T-cell (primary cell): ENCODE measurements at regions not wholly inside any gene's neighbourhood (a gene's known extent, or its start where the extent isn't known, plus 50 kb on each side); places are given as distances from the start of the nearest gene placed in this dataset.

Experiments used
- ATAC-seq, 4 experiments: fragments of 200-7000 bp in 3 of 4; fragments of 150-1000 bp in 1 of 4; cut with Tn5 transposase; replicated peaks in 1 of 4; 1 replicate in 3 of 4; 2 replicates in 1 of 4; pipeline ENCODE4 v1.10.0; 2021; ENCODE audit warnings: moderate library complexity in 3 of 4, mild to moderate bottlenecking in 2 of 4, moderate number of reproducible peaks in 1 of 4
- CTCF ChIA-PET, 2 donors: fragments of 300-600 bp; sonication (Branson Sonifier 250); formaldehyde crosslinking; loops; one replicate each; lab custom pipeline; 2022; ENCODE audit warnings: antibody characterized with exemption in 2 of 2; lab: Charles Lee
- POLR2A ChIA-PET, 2 donors: fragments of 300-600 bp; sonication (Branson Sonifier 250); formaldehyde crosslinking; loops; one replicate each; lab custom pipeline; 2022; ENCODE audit warnings: antibody characterized with exemption in 2 of 2; lab: Charles Lee
- DNase-seq, 35 experiments: peaks; one replicate each; pipeline versions ENCODE4 v3.0.0 to v3.0.0-alpha.2; 2013 to 2023
- H3K27ac ChIP-seq: one replicate; pipeline ENCODE4 v1.5.1; 2013; ENCODE audit warnings: low read length
- H3K27me3 ChIP-seq, 2 experiments: replicated peaks in 1 of 2; 1 replicate in 1 of 2; 2 replicates in 1 of 2; pipeline versions ENCODE4 v1.6.1 to v1.7.0; 2013; ENCODE audit warnings: low read length in 1 of 2, mixed read lengths in 1 of 2; ENCODE audit not compliant: control insufficient read depth in 2 of 2, insufficient read depth in 2 of 2; ENCODE audit errors: extremely low read depth in 1 of 2
- H3K36me3 ChIP-seq, 2 donors: 1 replicate in 1 of 2; 2 replicates in 1 of 2; pipeline versions ENCODE4 v1.6.1 to v1.7.0; 2013; ENCODE audit warnings: low read length in 1 of 2; ENCODE audit not compliant: control insufficient read depth in 2 of 2, insufficient read depth in 1 of 2; ENCODE audit errors: extremely low read depth in 1 of 2
- H3K4me1 ChIP-seq, 2 experiments: 1 replicate in 1 of 2; 2 replicates in 1 of 2; pipeline versions ENCODE4 v1.6.1 to v1.7.0; 2013; ENCODE audit warnings: low read length in 2 of 2, mixed read lengths in 1 of 2; ENCODE audit not compliant: insufficient read depth in 2 of 2, control insufficient read depth in 1 of 2; ENCODE audit errors: extremely low read depth in 1 of 2
- H3K4me3 ChIP-seq, 2 donors: 1 replicate in 1 of 2; 2 replicates in 1 of 2; pipeline versions ENCODE4 v1.5.1 to v1.7.0; 2013; ENCODE audit warnings: mild to moderate bottlenecking in 2 of 2, low read length in 1 of 2, moderate library complexity in 1 of 2; ENCODE audit not compliant: control insufficient read depth in 1 of 2; ENCODE audit errors: extremely low read depth in 1 of 2
- H3K9me3 ChIP-seq: 2 replicates; pipeline ENCODE4 v1.7.0; 2013
- H3K27ac Mint-ChIP-seq, 2 donors: one replicate each; pipeline ENCODE4 v1.8.0; 2020 to 2021; ENCODE audit warnings: mild to moderate bottlenecking in 2 of 2, mixed read lengths in 2 of 2
- H3K27me3 Mint-ChIP-seq, 2 donors: one replicate each; pipeline ENCODE4 v1.8.0; 2021 to 2022; ENCODE audit warnings: mixed read lengths in 2 of 2
- H3K36me3 Mint-ChIP-seq: one replicate; pipeline ENCODE4 v1.8.0; 2021; ENCODE audit warnings: mixed read lengths
- H3K4me1 Mint-ChIP-seq, 3 donors: one replicate each; pipeline ENCODE4 v1.8.0; 2020 to 2022; ENCODE audit warnings: mixed read lengths in 3 of 3, mild to moderate bottlenecking in 1 of 3
- H3K4me3 Mint-ChIP-seq, 3 donors: one replicate each; pipeline ENCODE4 v1.8.0; 2020 to 2022; ENCODE audit warnings: mild to moderate bottlenecking in 3 of 3, mixed read lengths in 3 of 3, moderate library complexity in 3 of 3
- H3K9me3 Mint-ChIP-seq, 3 donors: one replicate each; pipeline ENCODE4 v1.8.0; 2020 to 2022; ENCODE audit warnings: mixed read lengths in 3 of 3
- WGBS: methylation state at CpG from one replicate; pipeline ENCODE4 v1.1.5; 2013; ENCODE audit warnings: missing lambda C conversion rate; ENCODE audit not compliant: insufficient coverage; 5-methylcytosine and 5-hydroxymethylcytosine counted together

- no peak for DNase-seq
- Histone ChIP-seq H3K4me3 (no peak overlapping the region), H3K4me1 (no peaks in the 10 kb centered on the region), H3K9me3 (no peaks in the 10 kb centered on the region), H3K27me3 (no peaks in the 10 kb centered on the region), H3K27ac (no peak overlapping the region), H3K36me3 (no peaks in the 10 kb centered on the region)
- ATAC-seq = no peak
- CTCF ChIA-PET = no interaction called here
- no peak overlapping the region for H3K4me3 Mint-ChIP-seq
- H3K27me3 Mint-ChIP-seq = peaks cover 2 to 11% of the 10 kb centered on the region in 2 donors
- WGBS = 100% methylated on average over 5 of the region's 10 CpGs
- H3K4me1 Mint-ChIP-seq = peaks cover 5 to 11% (median 6%) of the 10 kb centered on the region in 3 donors
- POLR2A ChIA-PET = interaction anchor here in 1 of 2 donors (0.5 to 0.6 kb wide), 2 partner anchors 74 to 142 kb away, joined by 4 read pairs; no protein-coding TSS in a partner anchor
- H3K9me3 Mint-ChIP-seq = no peaks in the 10 kb centered on the region
- H3K36me3 Mint-ChIP-seq = no peaks in the 10 kb centered on the region
- H3K27ac Mint-ChIP-seq = no peak overlapping the region
These were observed 142.4 kb upstream of the TNFAIP3 start for GRCh38 chr6:137724495-137725211.

GRCh38 chr6:137725949-137726348 is 141.1 kb upstream of the TNFAIP3 start:
- H3K27me3 ChIP-seq = no peaks in the 10 kb centered on the region
- Mint-ChIP-seq H3K4me1 (peaks cover 5 to 11% (median 6%) of the 10 kb centered on the region in 3 donors), H3K4me3 (no peak overlapping the region), H3K27me3 (peaks cover 2 to 11% of the 10 kb centered on the region in 2 donors), H3K9me3 (no peaks in the 10 kb centered on the region), H3K27ac (no peak overlapping the region), H3K36me3 (no peaks in the 10 kb centered on the region)
- ATAC-seq = no peak
- H3K9me3 ChIP-seq = no peaks in the 10 kb centered on the region
- H3K27ac ChIP-seq = no peak overlapping the region
- no peak overlapping the region for H3K4me3 ChIP-seq
- ChIA-PET CTCF (interaction anchor here in 1 of 2 donors (0.5 to 0.7 kb wide), 2 partner anchors 18 to 266 kb away, joined by 3 to 4 read pairs; no protein-coding TSS in a partner anchor), POLR2A (interaction anchor here in 1 of 2 donors (0.6 kb wide), 1 partner anchor 40 kb away, joined by 4 read pairs; no protein-coding TSS in a partner anchor)
- no peaks in the 10 kb centered on the region for H3K36me3 ChIP-seq
- no peak for DNase-seq
- no peaks in the 10 kb centered on the region for H3K4me1 ChIP-seq
- no CpG with 5 or more reads among the region's 2 CpGs for WGBS

GRCh38 chr6:137726582-137726981 is 140.5 kb upstream of the TNFAIP3 start:
- Mint-ChIP-seq H3K27ac (no peak overlapping the region), H3K9me3 (no peaks in the 10 kb centered on the region), H3K27me3 (peaks cover 2 to 11% of the 10 kb centered on the region in 2 donors), H3K4me1 (peaks cover 5 to 11% (median 6%) of the 10 kb centered on the region in 3 donors), H3K4me3 (no peak overlapping the region), H3K36me3 (no peaks in the 10 kb centered on the region)
- ChIA-PET POLR2A (no interaction called here), CTCF (interaction anchor here in 1 of 2 donors (0.5 to 0.7 kb wide), 3 partner anchors 18 to 311 kb away, joined by 3 to 4 read pairs (median 3); no protein-coding TSS in a partner anchor)
- no CpG with 5 or more reads among the region's 1 CpG for WGBS
- DNase-seq (no peak), ATAC-seq (no peak)
- H3K27me3 ChIP-seq = no peaks in the 10 kb centered on the region
- no peaks in the 10 kb centered on the region for H3K36me3 ChIP-seq
- H3K9me3 ChIP-seq = no peaks in the 10 kb centered on the region
- no peaks in the 10 kb centered on the region for H3K4me1 ChIP-seq
- no peak overlapping the region for H3K4me3 ChIP-seq
- H3K27ac ChIP-seq = no peak overlapping the region

- POLR2A ChIA-PET = interaction anchor here in 1 of 2 donors (0.6 kb wide), 1 partner anchor 62 kb away, joined by 6 read pairs; no protein-coding TSS in a partner anchor
- no peak for DNase-seq
- 100% methylated on average over 2 of the region's 4 CpGs for WGBS
These were observed 139.8 kb upstream of the TNFAIP3 start for GRCh38 chr6:137727216-137727765.

GRCh38 chr6:137728386-137729349 is 138.4 kb upstream of the TNFAIP3 start:
- Histone ChIP-seq H3K27ac (no peak overlapping the region), H3K36me3 (no peaks in the 10 kb centered on the region), H3K4me1 (no peaks in the 10 kb centered on the region), H3K27me3 (no peaks in the 10 kb centered on the region), H3K9me3 (no peaks in the 10 kb centered on the region), H3K4me3 (no peak overlapping the region)
- Mint-ChIP-seq H3K27me3 (peaks cover 2 to 11% of the 10 kb centered on the region in 2 donors), H3K36me3 (no peaks in the 10 kb centered on the region), H3K9me3 (no peaks in the 10 kb centered on the region), H3K27ac (no peak overlapping the region), H3K4me3 (no peak overlapping the region), H3K4me1 (no peaks in the 10 kb centered on the region)
- ChIA-PET CTCF (interaction anchor here (0.6 to 1.0 kb wide), 4 partner anchors 16 to 103 kb away, joined by 3 read pairs; no protein-coding TSS in a partner anchor), POLR2A (interaction anchor here in 1 of 2 donors (0.6 kb wide), 2 partner anchors 75 to 189 kb away, joined by 3 read pairs; no protein-coding TSS in a partner anchor)
- ATAC-seq (no peak), DNase-seq (no peak)
- 86% methylated on average over 4 of the region's 6 CpGs for WGBS

More at GRCh38 chr6:137727216-137727765, 139.8 kb upstream of the TNFAIP3 start:
- H3K27ac Mint-ChIP-seq = no peak overlapping the region
- no peak for ATAC-seq
- no peak overlapping the region for H3K27ac ChIP-seq
- no peaks in the 10 kb centered on the region for H3K36me3 Mint-ChIP-seq
- no peaks in the 10 kb centered on the region for H3K27me3 ChIP-seq
- H3K4me1 Mint-ChIP-seq = peaks cover 5 to 11% (median 6%) of the 10 kb centered on the region in 3 donors
- H3K27me3 Mint-ChIP-seq = peaks cover 2 to 11% of the 10 kb centered on the region in 2 donors
- no peaks in the 10 kb centered on the region for H3K4me1 ChIP-seq
- no peaks in the 10 kb centered on the region for H3K9me3 ChIP-seq
- no peak overlapping the region for H3K4me3 ChIP-seq
- H3K4me3 Mint-ChIP-seq = no peak overlapping the region
- CTCF ChIA-PET = interaction anchor here (0.5 to 1.0 kb wide), 3 partner anchors 15 to 312 kb away, joined by 3 to 4 read pairs (median 3); no protein-coding TSS in a partner anchor
- H3K36me3 ChIP-seq = no peaks in the 10 kb centered on the region
- no peaks in the 10 kb centered on the region for H3K9me3 Mint-ChIP-seq
